Stimulated activated memory B cell treated with anti-CD40 and anti-IgM and Interleukin-4, amounts not matched to agents 10 μg/mL and 1 μg/mL and 100 μg/mL, for 72 hours (primary cell): ENCODE measurements at regions not wholly inside any gene's neighbourhood (a gene's known extent, or its start where the extent isn't known, plus 50 kb on each side); places are given as distances from the start of the nearest gene placed in this dataset.

Experiments
- ATAC-seq: fragments of 150-1000 bp; cut with Tn5 transposase; 2 replicates; pipeline ENCODE4 v1.10.0; 2021
- H3K27ac Mint-ChIP-seq: one replicate; pipeline ENCODE4 v1.8.0; 2022; ENCODE audit warnings: mild to moderate bottlenecking, mixed read lengths
- H3K27me3 Mint-ChIP-seq: one replicate; pipeline ENCODE4 v1.8.0; 2022; ENCODE audit warnings: mixed read lengths
- H3K36me3 Mint-ChIP-seq: one replicate; pipeline ENCODE4 v1.8.0; 2022; ENCODE audit warnings: mixed read lengths
- H3K4me1 Mint-ChIP-seq: one replicate; pipeline ENCODE4 v1.8.0; 2022; ENCODE audit warnings: mixed read lengths
- H3K4me3 Mint-ChIP-seq: one replicate; pipeline ENCODE4 v1.8.0; 2022; ENCODE audit warnings: mild to moderate bottlenecking, moderate library complexity, mixed read lengths
- H3K9me3 Mint-ChIP-seq: one replicate; pipeline ENCODE4 v1.8.0; 2022; ENCODE audit warnings: mixed read lengths

GRCh38 chr12:69189378-69189978 lies 49.9 kb upstream of the CPSF6 start:
- Mint-ChIP-seq H3K36me3 (no peaks in the 10 kb centered on the region), H3K4me1 (no peaks in the 10 kb centered on the region), H3K27me3 (no peaks in the 10 kb centered on the region), H3K4me3 (no peak overlapping the region), H3K27ac (no peak overlapping the region), H3K9me3 (peaks cover 6% of the 10 kb centered on the region)
- no peak for ATAC-seq
